DMS114 treated with DMSO at 0.1 percent for 48 hours (cell line): ENCODE measurements at regions not wholly inside any gene's neighbourhood (a gene's known extent, or its start where the extent isn't known, plus 50 kb on each side); places are given as distances from the start of the nearest gene placed in this dataset.
"Not testable (repeated sequence)": the region's sequence is repeated elsewhere in the genome, so short reads cannot be mapped to it uniquely, and the experiment has no call there.

Experiments used
- DNase-seq: peaks from one replicate; lab custom pipeline; 2025; ENCODE audit not compliant: unreplicated experiment; lab: John Stamatoyannopoulos, UW

GRCh38 chr15:75763635-75764600 is 51.3 kb upstream of the CSPG4 start:
- DNase-seq = not testable (repeated sequence)

- no peak for DNase-seq
Observed at GRCh38 chr15:75763137-75763611, 50.5 kb upstream of the CSPG4 start.
